H1 (cell line): ENCODE measurements at regions not wholly inside any gene's neighbourhood (a gene's known extent, or its start where the extent isn't known, plus 50 kb on each side); places are given as distances from the start of the nearest gene placed in this dataset.

Experiments used
- ATF2 ChIP-seq: IDR thresholded peaks from 2 replicates; pipeline ENCODE4 v1.6.1; 2012; ENCODE audit warnings: low read length, inconsistent platforms
- CHD1 ChIP-seq: IDR thresholded peaks from 2 replicates; pipeline ENCODE4 v1.6.1; 2012; ENCODE audit warnings: low read depth, low read length, improper control_type of control experiment
- CHD7 ChIP-seq: fragments of 300-600 bp; sonication (generic); IDR thresholded peaks from 2 replicates; pipeline ENCODE4 v1.7.1; 2012; ENCODE audit warnings: low read length, moderate library complexity, mild to moderate bottlenecking, inconsistent platforms; ENCODE audit not compliant: insufficient replicate concordance
- HDAC6 ChIP-seq: IDR thresholded peaks from one replicate; pipeline ENCODE4 v1.7.1; 2012; ENCODE audit warnings: low read depth, mild to moderate bottlenecking, inconsistent platforms, low read length, moderate library complexity
- POLR2AphosphoS5 ChIP-seq: IDR thresholded peaks from 2 replicates; pipeline ENCODE4 v1.6.1; 2011; ENCODE audit warnings: low read depth, low read length

- TF ChIP-seq CHD7, result no peak
- TF ChIP-seq HDAC6, result no peak
- no peak for TF ChIP-seq CHD1
- no peak for TF ChIP-seq POLR2AphosphoS5
- TF ChIP-seq ATF2, result no peak
Observed at GRCh38 chr13:65460136-65460535, 1770.0 kb downstream of the PCDH9 start (continued).
